ENCODE measurements at regions not wholly inside any gene's neighbourhood (a gene's known extent, or its start where the extent isn't known, plus 50 kb on each side); places are given as distances from the start of the nearest gene placed in this dataset.
"Not testable (repeated sequence)": the region's sequence is repeated elsewhere in the genome, so short reads cannot be mapped to it uniquely, and the experiment has no call there.

DNA sequence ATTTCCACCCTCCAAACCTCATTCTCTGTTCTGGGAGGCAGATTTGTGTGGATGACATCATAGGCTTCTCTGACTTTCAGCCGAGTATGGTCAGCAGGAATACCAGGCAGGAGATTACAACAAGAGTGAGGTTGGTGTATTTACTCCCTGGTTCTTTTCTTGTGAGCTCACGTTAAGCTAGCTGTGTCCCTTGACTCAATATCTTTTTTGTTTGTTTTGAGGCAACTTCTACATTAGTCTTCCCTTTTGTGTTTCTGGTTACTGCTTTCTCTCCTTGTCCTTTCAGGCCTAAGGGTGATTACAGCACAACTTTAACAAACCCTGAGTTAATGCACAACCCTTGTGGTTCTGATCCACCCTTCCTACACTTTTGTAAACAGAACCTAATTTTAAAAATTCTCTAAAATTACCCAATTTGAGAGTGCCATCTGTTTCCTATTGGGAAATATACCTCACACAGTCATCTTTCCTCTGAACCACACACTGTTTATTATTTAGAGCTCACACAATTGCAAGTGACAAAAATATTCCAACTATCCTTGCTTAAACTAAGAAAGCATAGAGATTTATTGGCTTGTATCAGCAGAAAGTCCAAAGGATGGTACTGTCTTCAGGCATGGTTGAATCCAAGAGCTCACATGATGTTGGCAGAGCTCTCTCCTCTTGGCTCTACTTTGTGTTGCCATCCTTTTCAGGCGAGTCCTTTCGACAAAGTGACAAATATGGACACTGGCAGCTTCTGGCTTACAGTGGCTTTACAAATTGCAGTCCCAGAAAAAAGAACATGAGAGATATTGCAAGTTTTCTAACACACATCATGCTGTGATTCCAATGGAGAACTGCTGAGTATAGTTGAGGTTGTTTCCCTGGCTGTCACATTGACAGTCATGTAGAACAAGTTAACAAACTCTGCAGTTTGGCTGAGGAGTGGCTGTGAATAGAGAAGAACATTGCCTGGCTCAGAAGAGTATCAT lies 150.5 kb upstream of the DDIT4L start:
- Histone ChIP-seq H3K27ac (ENCODE audit: low read depth in 1 of 2, low read length in 2 of 2) (peak overlapping the region in 1 of 2 donors; percentile 77), H3K9ac (ENCODE audit: insufficient read depth, low read length, poor library complexity, severe bottlenecking) (no peak overlapping the region), H3K4me1 (ENCODE audit: control insufficient read depth in 1 of 2, insufficient read depth in 2 of 2, low read length in 2 of 2) (peaks cover 20 to 31% of the 10 kb centered on the region in 2 donors), H3K36me3 (replicated peaks in 1 of 2; ENCODE audit: control insufficient read depth in 1 of 2, insufficient read depth in 2 of 2, low read length in 2 of 2) (no peaks in the 10 kb centered on the region), H2AFZ (ENCODE audit: insufficient read depth, low read depth, low read length, poor library complexity, severe bottlenecking) (peak overlapping the region; percentile 20), H4K20me1 (ENCODE audit: insufficient read depth, low read length) (no peaks in the 10 kb centered on the region), H3K9me3 (replicated peaks in 1 of 2; ENCODE audit: control insufficient read depth in 1 of 2, insufficient read depth in 1 of 2, low read length in 2 of 2) (no peaks in the 10 kb centered on the region), H3K4me2 (replicated peaks; ENCODE audit: extremely low read depth, low read length, poor library complexity, severe bottlenecking) (peak overlapping the region; percentile 34), H3K4me3 (replicated peaks in 1 of 3; ENCODE audit: low read depth in 2 of 3, low read length in 3 of 3) (peak overlapping the region in 1 of 3 experiments; percentile 31), H3K27me3 (ENCODE audit: control insufficient read depth in 2 of 2, insufficient read depth in 2 of 2, low read length in 2 of 2) (no peaks in the 10 kb centered on the region), H3K79me2 (ENCODE audit: insufficient read depth, low read length) (no peaks in the 10 kb centered on the region)
- no peaks in the 10 kb centered on the region for H3K27me3 Mint-ChIP-seq (ENCODE audit: low read depth in 3 of 3)
- H3K4me3 Mint-ChIP-seq, result no peak overlapping the region
- TF ChIP-seq, protein P1, sequence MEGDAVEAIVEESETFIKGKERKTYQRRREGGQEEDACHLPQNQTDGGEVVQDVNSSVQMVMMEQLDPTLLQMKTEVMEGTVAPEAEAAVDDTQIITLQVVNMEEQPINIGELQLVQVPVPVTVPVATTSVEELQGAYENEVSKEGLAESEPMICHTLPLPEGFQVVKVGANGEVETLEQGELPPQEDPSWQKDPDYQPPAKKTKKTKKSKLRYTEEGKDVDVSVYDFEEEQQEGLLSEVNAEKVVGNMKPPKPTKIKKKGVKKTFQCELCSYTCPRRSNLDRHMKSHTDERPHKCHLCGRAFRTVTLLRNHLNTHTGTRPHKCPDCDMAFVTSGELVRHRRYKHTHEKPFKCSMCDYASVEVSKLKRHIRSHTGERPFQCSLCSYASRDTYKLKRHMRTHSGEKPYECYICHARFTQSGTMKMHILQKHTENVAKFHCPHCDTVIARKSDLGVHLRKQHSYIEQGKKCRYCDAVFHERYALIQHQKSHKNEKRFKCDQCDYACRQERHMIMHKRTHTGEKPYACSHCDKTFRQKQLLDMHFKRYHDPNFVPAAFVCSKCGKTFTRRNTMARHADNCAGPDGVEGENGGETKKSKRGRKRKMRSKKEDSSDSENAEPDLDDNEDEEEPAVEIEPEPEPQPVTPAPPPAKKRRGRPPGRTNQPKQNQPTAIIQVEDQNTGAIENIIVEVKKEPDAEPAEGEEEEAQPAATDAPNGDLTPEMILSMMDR (IDR thresholded peaks at IDR 0.05), result no peak
- WGBS (ENCODE audit: insufficient coverage), result 80% methylated on average over 2 of the region's 4 CpGs
- H3K27ac Mint-ChIP-seq, result peak overlapping the region; percentile 38 to 85 (median 76)
- no peaks in the 10 kb centered on the region for H3K36me3 Mint-ChIP-seq
- peak in 2 of 3 donors; percentile 38 to 41 for DNase-seq
- H3K9me3 Mint-ChIP-seq, result peaks cover under 1 to 7% (median 5%) of the 10 kb centered on the region in 7 donors
- intact Hi-C loops (cut with micrococcal nuclease), result no loop called here
- H3K4me1 Mint-ChIP-seq, result peaks cover 25% of the 10 kb centered on the region

DNA sequence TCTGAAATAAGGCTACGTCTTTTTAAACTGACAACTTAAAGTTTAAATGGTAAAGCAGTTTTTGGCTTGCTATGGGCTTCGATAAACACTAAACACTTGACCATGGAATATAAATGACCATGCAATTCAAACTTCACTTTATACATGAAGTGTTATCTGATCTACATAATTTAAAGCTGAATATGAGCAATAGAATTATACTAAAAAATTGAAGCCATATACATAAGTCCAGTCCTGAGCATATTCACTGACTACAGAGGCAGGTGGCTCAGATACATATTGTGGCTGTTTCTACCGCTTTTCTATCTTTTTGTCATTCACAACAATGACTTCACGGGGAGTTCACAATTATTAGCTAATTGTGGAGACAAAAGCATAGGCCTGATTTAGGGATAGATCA lies 149.6 kb upstream of the DDIT4L start:
- no peaks in the 10 kb centered on the region for H3K79me2 ChIP-seq (ENCODE audit: insufficient read depth, low read length)
- peaks cover 2 to 11% (median 10%) of the 10 kb centered on the region in 7 donors for H3K9me3 Mint-ChIP-seq
- TF ChIP-seq, protein P1 (IDR thresholded peaks at IDR 0.05), result no peak
- no peaks in the 10 kb centered on the region for H3K36me3 Mint-ChIP-seq
- WGBS (ENCODE audit: insufficient coverage), result no CpG with 5 or more reads among the region's 4 CpGs
- H3K27me3 ChIP-seq (ENCODE audit: control insufficient read depth in 2 of 2, insufficient read depth in 2 of 2, low read length in 2 of 2), result no peaks in the 10 kb centered on the region
- peak overlapping the region in 1 of 3 experiments; percentile 31 for H3K4me3 ChIP-seq (replicated peaks in 1 of 3; ENCODE audit: low read depth in 2 of 3, low read length in 3 of 3)
- H3K4me2 ChIP-seq (replicated peaks; ENCODE audit: extremely low read depth, low read length, poor library complexity, severe bottlenecking), result peak overlapping the region; percentile 34
- no peak overlapping the region for H3K9ac ChIP-seq (ENCODE audit: insufficient read depth, low read length, poor library complexity, severe bottlenecking)
- peak overlapping the region in 4 of 7 donors; percentile 5 to 69 (median 41) for H3K27ac Mint-ChIP-seq
- H2AFZ ChIP-seq (ENCODE audit: insufficient read depth, low read depth, low read length, poor library complexity, severe bottlenecking), result peak overlapping the region; percentile 20
- intact Hi-C loops (cut with micrococcal nuclease), result no loop called here
- H3K27ac ChIP-seq (ENCODE audit: low read depth in 1 of 2, low read length in 2 of 2), result peak overlapping the region in 1 of 2 donors; percentile 77
- no peak overlapping the region for H3K4me3 Mint-ChIP-seq
- no peaks in the 10 kb centered on the region for H3K36me3 ChIP-seq (replicated peaks in 1 of 2; ENCODE audit: control insufficient read depth in 1 of 2, insufficient read depth in 2 of 2, low read length in 2 of 2)
- H3K4me1 Mint-ChIP-seq, result peaks cover 25% of the 10 kb centered on the region
- no peaks in the 10 kb centered on the region for H3K27me3 Mint-ChIP-seq (ENCODE audit: low read depth in 3 of 3)
- H3K9me3 ChIP-seq (replicated peaks in 1 of 2; ENCODE audit: control insufficient read depth in 1 of 2, insufficient read depth in 1 of 2, low read length in 2 of 2), result peaks cover 0 to 2% of the 10 kb centered on the region in 2 donors
- peaks cover 20 to 31% of the 10 kb centered on the region in 2 donors for H3K4me1 ChIP-seq (ENCODE audit: control insufficient read depth in 1 of 2, insufficient read depth in 2 of 2, low read length in 2 of 2)
- no peak for DNase-seq
- H4K20me1 ChIP-seq (ENCODE audit: insufficient read depth, low read length), result no peaks in the 10 kb centered on the region

DNA sequence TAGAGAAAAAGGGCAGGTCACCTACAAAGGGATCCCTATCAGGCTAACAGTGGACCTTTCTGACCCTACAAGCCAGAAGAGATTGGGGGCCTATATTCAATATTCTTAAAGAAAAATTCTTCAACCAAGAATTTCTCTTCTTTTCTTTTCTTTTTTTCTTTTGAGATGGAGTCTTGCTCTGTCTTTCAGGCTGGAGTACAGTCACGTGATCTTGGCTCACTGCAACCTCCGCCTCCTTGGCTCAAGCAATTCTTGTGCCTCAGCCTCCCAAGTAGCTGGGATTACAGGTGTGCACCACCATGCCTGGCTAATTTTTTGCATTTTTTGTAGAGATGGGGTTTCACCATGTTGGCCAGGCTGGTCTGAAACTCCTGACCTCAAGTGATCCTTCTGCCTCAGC lies 143.2 kb upstream of the DDIT4L start:
- peaks cover 17 to 35% (median 28%) of the 10 kb centered on the region in 7 donors for H3K9me3 Mint-ChIP-seq

More for the DNA sequence above, 143.2 kb upstream of the DDIT4L start:
- H3K27me3 Mint-ChIP-seq (ENCODE audit: low read depth in 3 of 3); H3K4me1 ChIP-seq (ENCODE audit: control insufficient read depth in 1 of 2, insufficient read depth in 2 of 2, low read length in 2 of 2); intact Hi-C loops (cut with micrococcal nuclease); H3K27ac ChIP-seq (ENCODE audit: low read depth in 1 of 2, low read length in 2 of 2); H3K4me3 Mint-ChIP-seq; H3K36me3 Mint-ChIP-seq; H3K27ac Mint-ChIP-seq; H3K27me3 ChIP-seq (ENCODE audit: control insufficient read depth in 2 of 2, insufficient read depth in 2 of 2, low read length in 2 of 2); H3K36me3 ChIP-seq (replicated peaks in 1 of 2; ENCODE audit: control insufficient read depth in 1 of 2, insufficient read depth in 2 of 2, low read length in 2 of 2); H2AFZ ChIP-seq (ENCODE audit: insufficient read depth, low read depth, low read length, poor library complexity, severe bottlenecking); H3K4me1 Mint-ChIP-seq; H3K9ac ChIP-seq (ENCODE audit: insufficient read depth, low read length, poor library complexity, severe bottlenecking); H3K79me2 ChIP-seq (ENCODE audit: insufficient read depth, low read length); H3K4me2 ChIP-seq (replicated peaks; ENCODE audit: extremely low read depth, low read length, poor library complexity, severe bottlenecking); H3K4me3 ChIP-seq (replicated peaks in 1 of 3; ENCODE audit: low read depth in 2 of 3, low read length in 3 of 3); H4K20me1 ChIP-seq (ENCODE audit: insufficient read depth, low read length); DNase-seq: not testable (repeated sequence)
- H3K9me3 ChIP-seq (replicated peaks in 1 of 2; ENCODE audit: control insufficient read depth in 1 of 2, insufficient read depth in 1 of 2, low read length in 2 of 2), result peaks cover 18 to 28% of the 10 kb centered on the region in 2 donors
- WGBS (ENCODE audit: insufficient coverage), result no CpG with 5 or more reads among the region's 2 CpGs

Data from CD14-positive monocyte (primary cell).